DND-41 (cell line): ENCODE measurements at regions not wholly inside any gene's neighbourhood (a gene's known extent, or its start where the extent isn't known, plus 50 kb on each side); places are given as distances from the start of the nearest gene placed in this dataset.

Experiments used
- CTCF ChIP-seq: IDR thresholded peaks from 2 replicates; pipeline ENCODE4 v1.5.1; 2012; ENCODE audit warnings: borderline replicate concordance, low read length, moderate library complexity, mild to moderate bottlenecking; ENCODE audit not compliant: poor library complexity, severe bottlenecking; ENCODE audit errors: extremely low read depth
- EZH2 ChIP-seq: IDR thresholded peaks from 3 replicates; pipeline ENCODE4 v1.6.1; 2012; ENCODE audit warnings: borderline replicate concordance, low read depth, mild to moderate bottlenecking, moderate library complexity, low read length, inconsistent platforms; ENCODE audit not compliant: severe bottlenecking

DNA sequence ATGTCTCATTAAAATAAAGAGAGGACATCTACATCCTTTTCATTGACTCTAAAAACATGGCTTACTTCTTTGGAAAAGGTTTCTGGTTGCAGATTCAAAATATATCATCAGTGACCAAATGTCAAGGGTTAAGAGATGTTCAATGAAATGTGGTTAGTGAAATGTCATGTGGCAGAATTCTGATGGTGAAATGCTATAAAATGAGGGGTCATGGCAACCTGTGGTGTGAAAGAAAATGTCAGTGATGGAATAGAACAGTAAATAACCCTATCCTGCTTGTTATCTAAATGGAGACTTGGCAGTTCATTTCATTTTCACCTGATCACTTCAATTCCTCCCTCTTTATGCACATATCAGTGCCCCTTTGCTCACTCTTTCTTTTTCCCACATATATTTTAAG lies 79.4 kb downstream of the TFPI2 start:
- TF ChIP-seq CTCF (no peak), EZH2 (no peak)
